ENCODE measurements at regions not wholly inside any gene's neighbourhood (a gene's known extent, or its start where the extent isn't known, plus 50 kb on each side); places are given as distances from the start of the nearest gene placed in this dataset.

- TF ChIP-seq POLR2AphosphoS5 (IDR thresholded peaks at IDR 0.05; ENCODE audit: low read depth) = no peak
These were observed 469.8 kb upstream of the SEL1L start (continued) for GRCh38 chr14:82003426-82003825.

GRCh38 chr14:82009076-82009475 is 475.4 kb upstream of the SEL1L start:
- H3K4me2 ChIP-seq = no peak overlapping the region
- Mint-ChIP-seq H3K36me3 (ENCODE audit: low read depth) (peaks cover 17% of the 10 kb centered on the region), H3K4me1 (no peaks in the 10 kb centered on the region), H3K9me3 (peaks cover 90% of the 10 kb centered on the region), H3K27ac (no peak overlapping the region), H3K27me3 (ENCODE audit: insufficient read depth, low read depth, poor library complexity) (no peaks in the 10 kb centered on the region), H3K4me3 (no peak overlapping the region)
- DNase-seq (ENCODE audit: low spot score) (peak; percentile 67), ATAC-seq (no peak)
- H3K27ac ChIP-seq (ENCODE audit: low read depth) = no peak overlapping the region
- TF ChIP-seq POLR2AphosphoS5 (IDR thresholded peaks at IDR 0.05; ENCODE audit: low read depth) (no peak), CTCF (conservative IDR thresholded peaks at IDR 0.05; ENCODE audit: low read depth in 2 of 2) (peak; percentile 64 to 92)
- no peaks in the 10 kb centered on the region for H3K4me1 ChIP-seq (ENCODE audit: insufficient read depth)
- no peak overlapping the region for H3K4me3 ChIP-seq
- H2AFZ ChIP-seq = no peak overlapping the region
- H3F3A ChIP-seq (replicated peaks; ENCODE audit: low read depth) = no peaks in the 10 kb centered on the region
- no peaks in the 10 kb centered on the region for H3K79me2 ChIP-seq (replicated peaks; ENCODE audit: insufficient read depth)
- no peaks in the 10 kb centered on the region for H3K9me2 ChIP-seq (ENCODE audit: insufficient read depth)
- H3K27me3 ChIP-seq (ENCODE audit: insufficient read depth) = no peaks in the 10 kb centered on the region
- H4K20me1 ChIP-seq (replicated peaks; ENCODE audit: insufficient read depth) = no peaks in the 10 kb centered on the region
- no peaks in the 10 kb centered on the region for H3K36me3 ChIP-seq (ENCODE audit: insufficient read depth)

- H3K9me3 Mint-ChIP-seq = peaks cover 90% of the 10 kb centered on the region
- Histone ChIP-seq H4K20me1 (replicated peaks; ENCODE audit: insufficient read depth) (no peaks in the 10 kb centered on the region), H3K79me2 (replicated peaks; ENCODE audit: insufficient read depth) (no peaks in the 10 kb centered on the region), H2AFZ (no peak overlapping the region), H3K9me2 (ENCODE audit: insufficient read depth) (no peaks in the 10 kb centered on the region), H3K4me1 (ENCODE audit: insufficient read depth) (no peaks in the 10 kb centered on the region), H3K27me3 (ENCODE audit: insufficient read depth) (no peaks in the 10 kb centered on the region), H3K27ac (ENCODE audit: low read depth) (no peak overlapping the region), H3K4me2 (no peak overlapping the region), H3K36me3 (ENCODE audit: insufficient read depth) (no peaks in the 10 kb centered on the region), H3K4me3 (no peak overlapping the region), H3F3A (replicated peaks; ENCODE audit: low read depth) (no peaks in the 10 kb centered on the region)
- H3K4me1 Mint-ChIP-seq = no peaks in the 10 kb centered on the region
- no peak overlapping the region for H3K27ac Mint-ChIP-seq
- H3K4me3 Mint-ChIP-seq = no peak overlapping the region
- peaks cover 17% of the 10 kb centered on the region for H3K36me3 Mint-ChIP-seq (ENCODE audit: low read depth)
- H3K27me3 Mint-ChIP-seq (ENCODE audit: insufficient read depth, low read depth, poor library complexity) = no peaks in the 10 kb centered on the region
- no peak for DNase-seq (ENCODE audit: low spot score)
- no peak for ATAC-seq
- no peak for TF ChIP-seq NANOG (IDR thresholded peaks at IDR 0.05; ENCODE audit: borderline replicate concordance)
- TF ChIP-seq EZH2 (IDR thresholded peaks at IDR 0.05; ENCODE audit: low read depth, unreplicated experiment) = no peak
- TF ChIP-seq ZNF462 (CRISPR knock-in tag; IDR thresholded peaks at IDR 0.05) = no peak
- no peak for TF ChIP-seq CTCF (conservative IDR thresholded peaks at IDR 0.05; ENCODE audit: low read depth in 2 of 2)
- no peak for TF ChIP-seq CREB1 (CRISPR knock-in tag; IDR thresholded peaks at IDR 0.05; ENCODE audit: low read depth)
- TF ChIP-seq JUNB (IDR thresholded peaks at IDR 0.05; ENCODE audit: unreplicated experiment) = no peak
- no peak for TF ChIP-seq ZNF114 (CRISPR knock-in tag; IDR thresholded peaks at IDR 0.05)
- no peak for TF ChIP-seq ETS1 (IDR thresholded peaks at IDR 0.05)
These were observed 476.3 kb upstream of the SEL1L start for GRCh38 chr14:82009993-82010392.

Data from GM23338 (cell line).